Endothelial cell of umbilical vein (primary cell): ENCODE measurements at regions not wholly inside any gene's neighbourhood (a gene's known extent, or its start where the extent isn't known, plus 50 kb on each side); places are given as distances from the start of the nearest gene placed in this dataset.

Experiments used
- EZH2 ChIP-seq: IDR thresholded peaks from 2 replicates; pipeline ENCODE4 v1.6.1; 2012; ENCODE audit warnings: borderline replicate concordance, low read depth, mild to moderate bottlenecking, moderate library complexity, low read length, inconsistent platforms; ENCODE audit not compliant: severe bottlenecking
- JUN ChIP-seq: IDR thresholded peaks from 2 replicates; pipeline ENCODE4 v1.6.1; 2011; ENCODE audit warnings: borderline replicate concordance, low read depth; ENCODE audit not compliant: insufficient read length, insufficient read depth
- MYC ChIP-seq: IDR thresholded peaks from one replicate; pipeline ENCODE4 v1.6.1; 2011; ENCODE audit warnings: mild to moderate bottlenecking, low read depth, low read length
- POLR2A ChIP-seq: IDR thresholded peaks from 2 replicates; pipeline ENCODE4 v1.6.1; 2012; ENCODE audit warnings: low read depth, mild to moderate bottlenecking, control low read depth, low read length
- POLR2AphosphoS5 ChIP-seq: IDR thresholded peaks from 2 replicates; pipeline ENCODE4 v1.6.1; 2012; ENCODE audit warnings: low read depth, mild to moderate bottlenecking, control low read depth, low read length, moderate library complexity; ENCODE audit not compliant: insufficient read depth
- TF ChIP-seq, protein P1 (sequence below), 2 donors: IDR thresholded peaks; 1 replicate in 1 of 2; 2 replicates in 1 of 2; pipeline ENCODE4 v1.5.1; 2011; ENCODE audit warnings: low read length in 2 of 2, mild to moderate bottlenecking in 2 of 2, moderate library complexity in 2 of 2, control low read depth in 1 of 2, inconsistent platforms in 1 of 2, low read depth in 1 of 2; ENCODE audit not compliant: insufficient read depth in 1 of 2; ENCODE audit errors: extremely low read depth in 1 of 2
- TF ChIP-seq, protein P2 (sequence below): IDR thresholded peaks from 2 replicates; pipeline ENCODE4 v1.6.1; 2011; ENCODE audit not compliant: insufficient read depth, insufficient read length

DNA sequence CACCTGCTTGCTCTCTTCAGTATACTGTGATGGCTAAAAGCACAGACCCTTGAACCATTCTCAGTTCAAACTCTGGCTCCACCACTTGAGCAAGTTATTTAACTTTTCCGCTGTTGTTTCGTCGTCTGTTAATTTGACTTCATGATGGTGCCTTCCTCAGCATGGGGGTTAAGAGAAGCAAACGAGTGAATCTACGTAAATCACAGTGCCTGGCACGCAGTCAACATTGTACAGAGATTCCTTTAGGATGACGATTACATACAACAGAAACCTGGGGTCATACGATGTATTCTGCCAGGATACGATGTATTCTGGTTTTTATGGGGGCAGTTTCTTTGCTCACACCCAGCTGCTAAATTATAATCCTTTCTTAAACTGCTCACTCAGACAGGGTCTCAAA, 515.6 kb downstream of the CCDC171 start:
- TF ChIP-seq, protein P1, sequence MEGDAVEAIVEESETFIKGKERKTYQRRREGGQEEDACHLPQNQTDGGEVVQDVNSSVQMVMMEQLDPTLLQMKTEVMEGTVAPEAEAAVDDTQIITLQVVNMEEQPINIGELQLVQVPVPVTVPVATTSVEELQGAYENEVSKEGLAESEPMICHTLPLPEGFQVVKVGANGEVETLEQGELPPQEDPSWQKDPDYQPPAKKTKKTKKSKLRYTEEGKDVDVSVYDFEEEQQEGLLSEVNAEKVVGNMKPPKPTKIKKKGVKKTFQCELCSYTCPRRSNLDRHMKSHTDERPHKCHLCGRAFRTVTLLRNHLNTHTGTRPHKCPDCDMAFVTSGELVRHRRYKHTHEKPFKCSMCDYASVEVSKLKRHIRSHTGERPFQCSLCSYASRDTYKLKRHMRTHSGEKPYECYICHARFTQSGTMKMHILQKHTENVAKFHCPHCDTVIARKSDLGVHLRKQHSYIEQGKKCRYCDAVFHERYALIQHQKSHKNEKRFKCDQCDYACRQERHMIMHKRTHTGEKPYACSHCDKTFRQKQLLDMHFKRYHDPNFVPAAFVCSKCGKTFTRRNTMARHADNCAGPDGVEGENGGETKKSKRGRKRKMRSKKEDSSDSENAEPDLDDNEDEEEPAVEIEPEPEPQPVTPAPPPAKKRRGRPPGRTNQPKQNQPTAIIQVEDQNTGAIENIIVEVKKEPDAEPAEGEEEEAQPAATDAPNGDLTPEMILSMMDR (IDR thresholded peaks at IDR 0.05; ENCODE audit: extremely low read depth in 1 of 2, insufficient read depth in 1 of 2, low read depth in 1 of 2, low read length in 2 of 2), result no peak
- no peak for TF ChIP-seq POLR2A
- TF ChIP-seq EZH2, result no peak
- TF ChIP-seq MYC, result no peak
- no peak for TF ChIP-seq JUN
- TF ChIP-seq POLR2AphosphoS5, result no peak
- TF ChIP-seq, protein P2, sequence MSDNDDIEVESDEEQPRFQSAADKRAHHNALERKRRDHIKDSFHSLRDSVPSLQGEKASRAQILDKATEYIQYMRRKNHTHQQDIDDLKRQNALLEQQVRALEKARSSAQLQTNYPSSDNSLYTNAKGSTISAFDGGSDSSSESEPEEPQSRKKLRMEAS, result no peak
